ENCODE measurements at regions not wholly inside any gene's neighbourhood (a gene's known extent, or its start where the extent isn't known, plus 50 kb on each side); places are given as distances from the start of the nearest gene placed in this dataset.
A peak's percentile ranks its signal among the peaks of the same experiment; 100 is the strongest.

DNA sequence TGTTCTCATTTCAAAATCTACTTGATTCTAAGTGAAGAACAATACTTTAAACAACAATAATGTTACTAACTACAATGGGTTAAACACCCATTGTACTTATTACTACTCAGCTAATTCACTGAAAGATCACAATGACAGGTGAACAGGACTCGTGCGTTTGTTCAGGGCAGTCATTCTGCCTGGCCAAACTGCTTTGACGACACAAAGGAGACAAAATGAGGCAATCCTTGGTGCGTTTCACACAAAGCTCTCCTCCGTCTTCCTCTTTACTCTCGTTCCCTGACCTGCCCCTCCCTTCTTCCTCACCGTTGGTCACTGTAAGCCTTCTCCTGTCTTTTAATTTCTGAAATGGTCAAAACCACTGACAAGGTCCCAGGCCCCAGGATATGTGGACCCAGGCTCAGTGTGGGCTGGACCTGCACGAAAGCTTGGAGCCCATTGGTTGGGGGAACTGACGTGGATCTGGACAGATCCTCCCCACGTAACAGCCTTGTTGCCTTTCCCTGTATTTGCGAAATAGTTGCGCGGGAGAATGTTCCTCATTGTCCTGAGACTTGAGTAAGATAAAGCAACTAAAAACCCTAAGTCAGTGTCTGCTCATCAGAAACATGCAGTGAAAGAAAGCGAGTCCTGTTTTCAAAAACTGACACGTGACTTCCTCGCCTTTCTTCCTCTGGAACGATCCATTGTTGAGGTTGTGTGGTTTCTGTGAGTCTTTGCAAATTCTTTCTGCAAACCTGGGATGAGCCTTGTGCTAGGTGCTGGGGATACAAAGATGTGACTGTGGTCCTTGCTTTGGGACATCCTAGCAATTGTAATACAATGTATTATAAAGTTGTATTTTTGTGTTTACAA, 147.1 kb upstream of the RGMA start:
- Histone ChIP-seq H3K4me1 (no peaks in the 10 kb centered on the region), H3K4me3 (no peak overlapping the region), H3K36me3 (no peaks in the 10 kb centered on the region), H3K27ac (peak overlapping the region in 1 of 4 donors; percentile 42), H3K27me3 (peaks cover 0 to 4% (median 0%) of the 10 kb centered on the region in 4 donors), H3K9me3 (no peaks in the 10 kb centered on the region)
- no peak for TF ChIP-seq POLR2A (IDR thresholded peaks at IDR 0.05)
- TF ChIP-seq, protein P1, sequence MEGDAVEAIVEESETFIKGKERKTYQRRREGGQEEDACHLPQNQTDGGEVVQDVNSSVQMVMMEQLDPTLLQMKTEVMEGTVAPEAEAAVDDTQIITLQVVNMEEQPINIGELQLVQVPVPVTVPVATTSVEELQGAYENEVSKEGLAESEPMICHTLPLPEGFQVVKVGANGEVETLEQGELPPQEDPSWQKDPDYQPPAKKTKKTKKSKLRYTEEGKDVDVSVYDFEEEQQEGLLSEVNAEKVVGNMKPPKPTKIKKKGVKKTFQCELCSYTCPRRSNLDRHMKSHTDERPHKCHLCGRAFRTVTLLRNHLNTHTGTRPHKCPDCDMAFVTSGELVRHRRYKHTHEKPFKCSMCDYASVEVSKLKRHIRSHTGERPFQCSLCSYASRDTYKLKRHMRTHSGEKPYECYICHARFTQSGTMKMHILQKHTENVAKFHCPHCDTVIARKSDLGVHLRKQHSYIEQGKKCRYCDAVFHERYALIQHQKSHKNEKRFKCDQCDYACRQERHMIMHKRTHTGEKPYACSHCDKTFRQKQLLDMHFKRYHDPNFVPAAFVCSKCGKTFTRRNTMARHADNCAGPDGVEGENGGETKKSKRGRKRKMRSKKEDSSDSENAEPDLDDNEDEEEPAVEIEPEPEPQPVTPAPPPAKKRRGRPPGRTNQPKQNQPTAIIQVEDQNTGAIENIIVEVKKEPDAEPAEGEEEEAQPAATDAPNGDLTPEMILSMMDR (IDR thresholded peaks at IDR 0.05): no peak
- intact Hi-C loops (cut with DNase I): no loop called here
- WGBS, 2 donors: 57 to 70% methylated on average over 16 to 17 of the region's 17 CpGs
- no peak for DNase-seq

DNA sequence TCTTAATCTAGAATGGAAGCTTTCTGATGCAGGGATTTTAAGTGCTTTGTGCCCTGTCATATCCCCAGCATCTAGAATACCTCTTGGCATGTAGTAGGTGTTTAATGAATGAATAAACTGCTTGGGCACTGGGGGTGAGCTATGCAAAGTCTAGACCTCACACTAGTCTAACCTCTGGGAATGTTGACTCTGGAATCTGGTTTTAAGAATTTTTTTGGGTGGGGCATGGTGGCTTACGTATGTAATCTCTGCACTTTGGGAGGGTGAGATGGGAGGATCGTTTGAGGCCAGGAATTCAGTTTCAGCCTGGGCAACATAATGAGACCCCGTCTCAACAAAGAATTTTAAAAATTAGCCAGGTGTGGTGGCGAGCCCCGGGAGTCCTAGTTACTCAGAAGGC, 146.3 kb upstream of the RGMA start:
- no peak for TF ChIP-seq POLR2A (IDR thresholded peaks at IDR 0.05)
- TF ChIP-seq, protein P1 (IDR thresholded peaks at IDR 0.05): no peak
- no peaks in the 10 kb centered on the region for H3K9me3 ChIP-seq
- no peak overlapping the region for H3K4me3 ChIP-seq
- no peaks in the 10 kb centered on the region for H3K27me3 ChIP-seq
- intact Hi-C loops (cut with DNase I): no loop called here
- DNase-seq: no peak
- no peak overlapping the region for H3K27ac ChIP-seq
- WGBS, 2 donors: 45 to 76% methylated on average over 3 to 5 of the region's 5 CpGs
- H3K36me3 ChIP-seq: no peaks in the 10 kb centered on the region
- no peaks in the 10 kb centered on the region for H3K4me1 ChIP-seq

GRCh38 chr15:93233710-93234109, 144.7 kb upstream of the RGMA start:
- no peaks in the 10 kb centered on the region for H3K36me3 ChIP-seq
- 84 to 98% methylated on average over 3 to 4 of the region's 4 CpGs for WGBS, 2 donors
- DNase-seq: no peak
- no peaks in the 10 kb centered on the region for H3K27me3 ChIP-seq
- no peaks in the 10 kb centered on the region for H3K4me1 ChIP-seq
- TF ChIP-seq POLR2A (IDR thresholded peaks at IDR 0.05): no peak
- TF ChIP-seq, protein P1 (IDR thresholded peaks at IDR 0.05): no peak
- H3K27ac ChIP-seq: no peak overlapping the region
- no peak overlapping the region for H3K4me3 ChIP-seq
- H3K9me3 ChIP-seq: no peaks in the 10 kb centered on the region
- intact Hi-C loops (cut with DNase I): no loop called here

DNA sequence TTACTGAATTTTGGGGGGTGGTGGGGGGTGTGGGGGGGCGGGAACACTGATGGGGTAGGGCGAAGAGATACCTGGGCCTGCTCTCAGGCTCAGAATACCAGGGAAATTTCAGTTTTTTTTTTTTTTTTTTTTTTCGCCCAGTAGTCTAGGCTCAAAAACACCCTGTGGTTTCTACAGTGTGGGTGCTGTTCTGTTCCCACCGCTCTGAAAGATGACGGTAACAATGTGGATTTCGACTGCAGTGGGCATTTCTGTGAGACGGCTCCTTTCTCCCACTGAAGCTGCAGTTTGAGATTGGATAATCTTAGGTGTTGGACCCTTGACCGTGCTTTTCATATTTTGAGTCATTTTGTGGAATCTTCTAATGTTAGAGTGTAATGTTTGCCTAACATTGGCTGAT, 143.8 kb upstream of the RGMA start:
- TF ChIP-seq POLR2A (IDR thresholded peaks at IDR 0.05): no peak
- TF ChIP-seq, protein P1 (IDR thresholded peaks at IDR 0.05): no peak
- H3K4me3 ChIP-seq: no peak overlapping the region
- intact Hi-C loops (cut with DNase I): no loop called here
- no peaks in the 10 kb centered on the region for H3K4me1 ChIP-seq
- no peaks in the 10 kb centered on the region for H3K9me3 ChIP-seq
- no peaks in the 10 kb centered on the region for H3K27me3 ChIP-seq
- H3K27ac ChIP-seq: no peak overlapping the region
- no peak for DNase-seq
- WGBS, 2 donors: 83 to 87% methylated on average over 8 of the region's 8 CpGs
- H3K36me3 ChIP-seq: no peaks in the 10 kb centered on the region

- 63 to 77% methylated on average over 6 of the region's 6 CpGs for WGBS, 2 donors
- TF ChIP-seq, protein P1 (IDR thresholded peaks at IDR 0.05): no peak
- no peak for TF ChIP-seq POLR2A (IDR thresholded peaks at IDR 0.05)
- Histone ChIP-seq H3K27ac (no peak overlapping the region), H3K9me3 (no peaks in the 10 kb centered on the region), H3K36me3 (no peaks in the 10 kb centered on the region), H3K27me3 (no peaks in the 10 kb centered on the region), H3K4me1 (no peaks in the 10 kb centered on the region), H3K4me3 (no peak overlapping the region)
- intact Hi-C loops (cut with DNase I): no loop called here
- DNase-seq: no peak
Observed at GRCh38 chr15:93231994-93232393, 143.0 kb upstream of the RGMA start.
